ENCODE measurements at regions not wholly inside any gene's neighbourhood (a gene's known extent, or its start where the extent isn't known, plus 50 kb on each side); places are given as distances from the start of the nearest gene placed in this dataset.

DNA sequence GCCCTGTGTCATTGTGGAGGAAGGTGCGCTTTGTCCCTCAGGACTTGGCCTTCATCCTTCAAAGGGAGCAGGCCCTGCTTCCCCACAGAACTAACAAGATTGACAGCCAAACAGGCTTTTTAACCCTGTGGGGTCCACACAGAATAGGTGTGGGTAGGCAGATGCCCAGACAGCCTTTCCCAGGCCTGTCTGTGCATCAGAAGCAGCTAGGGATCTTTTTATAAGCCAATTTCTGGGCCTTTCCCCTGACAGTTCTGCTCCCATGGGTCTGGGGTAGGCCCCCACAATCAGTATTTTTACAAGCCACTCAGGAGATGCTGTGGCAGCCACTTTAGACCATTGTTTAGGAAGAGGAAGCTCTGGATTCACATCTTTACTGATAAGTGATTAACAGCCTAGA lies 69.2 kb downstream of the MRPL46 start:
- Histone ChIP-seq H3K27ac (ENCODE audit: low read length) (no peak overlapping the region), H3K4me3 (ENCODE audit: low read length) (no peak overlapping the region), H3K9me3 (ENCODE audit: control insufficient read depth, insufficient read depth, low read length) (no peaks in the 10 kb centered on the region), H3K27me3 (ENCODE audit: control insufficient read depth, insufficient read depth, low read length) (no peaks in the 10 kb centered on the region), H3K4me1 (ENCODE audit: control insufficient read depth, insufficient read depth, low read length) (no peaks in the 10 kb centered on the region), H3K36me3 (ENCODE audit: control insufficient read depth, insufficient read depth, low read length) (no peaks in the 10 kb centered on the region)
- Mint-ChIP-seq H3K36me3 (no peaks in the 10 kb centered on the region), H3K27ac (no peak overlapping the region), H3K27me3 (ENCODE audit: low read depth in 2 of 2) (peaks cover 5 to 7% of the 10 kb centered on the region in 2 donors), H3K9me3 (no peaks in the 10 kb centered on the region), H3K4me3 (no peak overlapping the region), H3K4me1 (no peaks in the 10 kb centered on the region)
- TF ChIP-seq, protein P1, sequence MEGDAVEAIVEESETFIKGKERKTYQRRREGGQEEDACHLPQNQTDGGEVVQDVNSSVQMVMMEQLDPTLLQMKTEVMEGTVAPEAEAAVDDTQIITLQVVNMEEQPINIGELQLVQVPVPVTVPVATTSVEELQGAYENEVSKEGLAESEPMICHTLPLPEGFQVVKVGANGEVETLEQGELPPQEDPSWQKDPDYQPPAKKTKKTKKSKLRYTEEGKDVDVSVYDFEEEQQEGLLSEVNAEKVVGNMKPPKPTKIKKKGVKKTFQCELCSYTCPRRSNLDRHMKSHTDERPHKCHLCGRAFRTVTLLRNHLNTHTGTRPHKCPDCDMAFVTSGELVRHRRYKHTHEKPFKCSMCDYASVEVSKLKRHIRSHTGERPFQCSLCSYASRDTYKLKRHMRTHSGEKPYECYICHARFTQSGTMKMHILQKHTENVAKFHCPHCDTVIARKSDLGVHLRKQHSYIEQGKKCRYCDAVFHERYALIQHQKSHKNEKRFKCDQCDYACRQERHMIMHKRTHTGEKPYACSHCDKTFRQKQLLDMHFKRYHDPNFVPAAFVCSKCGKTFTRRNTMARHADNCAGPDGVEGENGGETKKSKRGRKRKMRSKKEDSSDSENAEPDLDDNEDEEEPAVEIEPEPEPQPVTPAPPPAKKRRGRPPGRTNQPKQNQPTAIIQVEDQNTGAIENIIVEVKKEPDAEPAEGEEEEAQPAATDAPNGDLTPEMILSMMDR (IDR thresholded peaks at IDR 0.05) = no peak
- intact Hi-C loops (cut with micrococcal nuclease) = no loop called here
- ATAC-seq = no peak
- 90% methylated on average over 1 of the region's 1 CpG for WGBS (ENCODE audit: insufficient coverage)
- no peak for DNase-seq

DNA sequence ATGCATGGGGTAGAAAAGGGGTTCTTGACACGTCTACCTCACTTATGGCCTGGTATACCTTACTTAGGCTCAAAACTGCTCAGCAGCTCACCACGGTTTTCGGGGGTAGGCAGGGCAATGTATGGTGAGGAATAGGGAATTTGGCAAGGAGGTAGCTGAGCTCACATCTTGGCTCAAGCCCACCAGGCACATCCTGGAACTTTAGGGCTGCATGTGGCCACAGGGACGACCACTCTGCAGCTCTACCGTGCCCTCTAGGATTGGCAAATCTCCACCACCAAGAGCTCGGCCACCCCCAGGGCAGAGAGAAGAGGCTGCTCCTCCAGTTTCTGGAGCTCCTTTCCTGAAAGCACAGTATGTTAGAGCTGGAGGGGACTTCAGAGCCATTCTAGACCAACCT lies 69.7 kb downstream of the MRPL46 start:
- Histone ChIP-seq H3K9me3 (ENCODE audit: control insufficient read depth, insufficient read depth, low read length) (no peaks in the 10 kb centered on the region), H3K27ac (ENCODE audit: low read length) (no peak overlapping the region), H3K4me1 (ENCODE audit: control insufficient read depth, insufficient read depth, low read length) (no peaks in the 10 kb centered on the region), H3K27me3 (ENCODE audit: control insufficient read depth, insufficient read depth, low read length) (no peaks in the 10 kb centered on the region), H3K36me3 (ENCODE audit: control insufficient read depth, insufficient read depth, low read length) (no peaks in the 10 kb centered on the region), H3K4me3 (ENCODE audit: low read length) (no peak overlapping the region)
- peaks cover 5 to 7% of the 10 kb centered on the region in 2 donors for H3K27me3 Mint-ChIP-seq (ENCODE audit: low read depth in 2 of 2)
- ATAC-seq (no peak), DNase-seq (no peak)
- intact Hi-C loops (cut with micrococcal nuclease) = no loop called here
- H3K4me3 Mint-ChIP-seq = no peak overlapping the region
- H3K9me3 Mint-ChIP-seq = no peaks in the 10 kb centered on the region
- no peaks in the 10 kb centered on the region for H3K4me1 Mint-ChIP-seq
- TF ChIP-seq, protein P1 (IDR thresholded peaks at IDR 0.05) = no peak
- 89% methylated on average over 6 of the region's 6 CpGs for WGBS (ENCODE audit: insufficient coverage)
- H3K27ac Mint-ChIP-seq = no peak overlapping the region
- H3K36me3 Mint-ChIP-seq = no peaks in the 10 kb centered on the region

DNA sequence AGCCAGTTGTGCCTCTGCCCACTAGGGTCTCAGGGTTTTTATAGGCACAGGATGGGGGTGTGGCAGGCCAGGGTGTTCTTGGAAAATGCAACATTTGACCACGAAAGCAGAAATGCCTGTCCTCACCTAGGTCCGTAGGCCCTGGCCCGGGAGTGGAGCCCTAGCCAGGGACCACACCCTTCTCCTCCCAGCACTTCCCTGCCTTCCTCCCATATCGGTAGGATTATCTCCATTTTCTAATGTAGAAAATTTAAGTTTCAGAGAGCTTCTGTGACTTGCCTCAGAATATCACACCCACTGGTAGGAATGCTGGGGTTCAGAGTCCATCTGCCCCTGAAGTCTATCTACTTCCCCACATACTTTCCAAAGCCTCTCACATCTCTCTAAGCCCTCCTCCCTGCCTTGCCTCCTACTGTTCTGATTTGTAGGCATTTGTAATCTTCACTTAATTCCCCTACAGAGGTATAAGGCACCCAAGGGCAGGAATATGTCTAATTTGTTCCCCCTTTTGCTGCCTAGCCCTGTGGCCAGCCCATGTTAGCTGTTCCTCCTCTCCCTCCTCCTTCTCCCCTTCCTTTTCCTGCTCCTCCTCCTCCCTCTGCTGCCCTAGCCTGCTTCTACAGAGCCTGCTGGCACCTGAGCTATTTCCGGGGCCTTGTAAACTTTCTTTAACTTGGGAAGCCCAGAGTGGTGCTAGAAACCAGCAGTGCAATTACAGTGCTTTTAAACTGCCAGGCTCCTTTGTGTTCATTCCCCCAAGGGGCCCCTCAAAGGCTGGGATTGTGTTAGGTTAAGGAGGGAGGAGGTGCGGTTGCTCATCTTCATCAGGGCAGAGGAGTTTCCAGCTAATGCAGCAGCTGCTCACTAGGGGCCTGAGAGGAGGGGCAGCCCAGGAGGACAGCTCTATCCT lies 71.1 kb downstream of the MRPL46 start:
- no peak overlapping the region for H3K27ac ChIP-seq (ENCODE audit: low read length)
- ATAC-seq (no peak), DNase-seq (no peak)
- TF ChIP-seq, protein P1 (IDR thresholded peaks at IDR 0.05) = no peak
- H3K36me3 ChIP-seq (ENCODE audit: control insufficient read depth, insufficient read depth, low read length) = no peaks in the 10 kb centered on the region
- Mint-ChIP-seq H3K4me3 (no peak overlapping the region), H3K36me3 (no peaks in the 10 kb centered on the region), H3K27ac (no peak overlapping the region), H3K4me1 (no peaks in the 10 kb centered on the region), H3K27me3 (ENCODE audit: low read depth in 2 of 2) (peaks cover 5 to 7% of the 10 kb centered on the region in 2 donors), H3K9me3 (no peaks in the 10 kb centered on the region)
- no peaks in the 10 kb centered on the region for H3K4me1 ChIP-seq (ENCODE audit: control insufficient read depth, insufficient read depth, low read length)
- intact Hi-C loops (cut with micrococcal nuclease) = no loop called here
- 84% methylated on average over 6 of the region's 6 CpGs for WGBS (ENCODE audit: insufficient coverage)
- H3K27me3 ChIP-seq (ENCODE audit: control insufficient read depth, insufficient read depth, low read length) = no peaks in the 10 kb centered on the region
- no peak overlapping the region for H3K4me3 ChIP-seq (ENCODE audit: low read length)
- no peaks in the 10 kb centered on the region for H3K9me3 ChIP-seq (ENCODE audit: control insufficient read depth, insufficient read depth, low read length)

DNA sequence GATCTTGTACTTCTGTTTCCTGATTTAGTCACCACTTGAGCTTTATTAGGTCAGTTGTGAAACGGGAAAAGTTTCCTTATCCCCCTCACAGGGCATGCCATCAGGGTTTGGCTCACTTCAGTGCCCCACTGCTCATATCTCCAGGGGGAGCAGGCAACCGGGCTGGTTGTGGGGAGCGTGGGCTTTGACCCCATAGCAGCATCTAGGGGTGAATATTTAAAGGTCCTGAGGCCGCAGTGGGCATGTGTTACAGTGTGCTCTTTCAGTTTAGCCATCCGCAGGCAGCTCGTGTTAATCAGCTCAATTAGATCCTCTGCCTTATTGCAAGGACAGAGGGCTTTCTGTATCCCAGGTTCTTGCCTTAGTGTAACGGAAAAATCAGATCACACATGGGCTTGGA lies 71.9 kb downstream of the MRPL46 start:
- Histone ChIP-seq H3K9me3 (ENCODE audit: control insufficient read depth, insufficient read depth, low read length) (no peaks in the 10 kb centered on the region), H3K4me1 (ENCODE audit: control insufficient read depth, insufficient read depth, low read length) (no peaks in the 10 kb centered on the region), H3K27me3 (ENCODE audit: control insufficient read depth, insufficient read depth, low read length) (no peaks in the 10 kb centered on the region), H3K27ac (ENCODE audit: low read length) (no peak overlapping the region), H3K36me3 (ENCODE audit: control insufficient read depth, insufficient read depth, low read length) (no peaks in the 10 kb centered on the region), H3K4me3 (ENCODE audit: low read length) (no peak overlapping the region)
- Mint-ChIP-seq H3K27ac (no peak overlapping the region), H3K36me3 (no peaks in the 10 kb centered on the region), H3K9me3 (no peaks in the 10 kb centered on the region), H3K4me3 (no peak overlapping the region), H3K27me3 (ENCODE audit: low read depth in 2 of 2) (peaks cover 5 to 7% of the 10 kb centered on the region in 2 donors), H3K4me1 (no peaks in the 10 kb centered on the region)
- intact Hi-C loops (cut with micrococcal nuclease) = no loop called here
- DNase-seq (no peak), ATAC-seq (no peak)
- TF ChIP-seq, protein P1 (IDR thresholded peaks at IDR 0.05) = no peak
- 87% methylated on average over 6 of the region's 7 CpGs for WGBS (ENCODE audit: insufficient coverage)
